ENCODE measurements at regions not wholly inside any gene's neighbourhood (a gene's known extent, or its start where the extent isn't known, plus 50 kb on each side); places are given as distances from the start of the nearest gene placed in this dataset.

DNA sequence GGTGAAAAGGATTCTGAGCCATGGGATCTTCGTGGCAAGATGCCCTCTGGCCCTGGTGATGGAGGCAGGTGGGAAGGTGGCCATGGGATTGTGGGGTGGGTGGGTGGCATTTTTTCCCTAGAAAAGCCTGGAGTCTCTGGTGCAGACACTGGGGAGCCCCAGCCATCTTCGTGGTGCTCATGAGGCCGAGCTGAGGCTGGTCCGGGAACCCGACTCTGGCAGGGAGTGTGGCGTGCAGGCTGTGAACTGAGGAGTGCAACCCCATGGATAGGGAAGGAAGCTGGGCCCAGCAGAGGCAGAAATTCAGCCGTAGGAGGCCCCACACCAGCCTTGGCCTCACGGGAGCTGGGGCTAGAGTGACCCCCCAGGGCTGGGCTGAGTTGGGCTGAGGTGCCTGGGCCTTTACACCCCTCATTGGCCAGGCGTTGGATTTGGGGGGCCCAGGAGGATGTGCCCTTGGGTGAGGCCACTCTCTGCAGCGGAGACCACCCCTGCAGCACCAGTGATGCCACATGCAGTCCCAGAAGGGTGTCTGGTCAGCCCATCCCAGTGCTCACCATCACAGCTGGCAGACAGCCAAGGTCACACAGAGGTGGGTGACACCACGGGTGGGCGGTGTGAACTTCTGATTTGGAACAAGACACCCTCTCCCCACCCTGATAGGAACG lies 115.6 kb upstream of the HDAC4 start:
- no peak for DNase-seq
- intact Hi-C loops (cut with DNase I): no loop called here

DNA sequence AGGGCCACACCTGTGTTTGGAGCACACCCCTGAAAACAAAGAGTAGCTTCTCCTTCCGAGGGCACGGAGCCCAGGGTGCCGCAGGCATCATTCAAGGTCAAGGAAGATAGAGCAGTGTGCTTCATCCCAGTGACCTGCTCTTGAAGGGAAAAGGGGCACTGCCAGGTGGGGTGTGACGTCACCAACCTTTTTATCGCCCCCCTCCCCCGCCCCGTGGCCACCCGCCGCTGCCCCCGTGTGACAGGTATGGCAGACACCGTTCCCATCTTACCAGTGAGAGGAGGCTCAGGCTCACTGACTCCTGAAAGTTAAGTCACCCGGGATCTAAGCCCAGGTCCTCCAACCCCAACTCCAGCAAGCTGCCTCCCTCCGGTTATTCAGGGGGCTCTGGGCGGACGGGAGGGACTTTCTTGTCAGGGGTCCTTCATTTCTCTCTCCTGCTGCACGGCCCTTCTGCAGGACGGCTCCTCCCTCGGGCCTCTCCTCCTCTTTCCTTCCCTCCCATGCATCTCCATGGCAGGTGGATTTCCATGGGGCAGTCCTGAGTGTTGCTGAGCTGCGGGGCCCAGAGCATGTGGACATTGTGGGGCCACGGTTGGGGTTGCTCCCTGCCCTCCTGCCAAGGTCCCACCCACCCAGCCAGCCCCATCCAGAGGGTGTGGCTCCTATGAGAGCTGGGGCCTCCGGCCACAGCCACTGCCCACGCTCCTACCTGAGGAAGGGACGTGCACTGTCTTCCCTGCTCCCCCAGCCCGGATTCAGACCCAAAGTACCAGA lies 114.1 kb upstream of the HDAC4 start:
- intact Hi-C loops (cut with DNase I): no loop called here
- DNase-seq: no peak

DNA sequence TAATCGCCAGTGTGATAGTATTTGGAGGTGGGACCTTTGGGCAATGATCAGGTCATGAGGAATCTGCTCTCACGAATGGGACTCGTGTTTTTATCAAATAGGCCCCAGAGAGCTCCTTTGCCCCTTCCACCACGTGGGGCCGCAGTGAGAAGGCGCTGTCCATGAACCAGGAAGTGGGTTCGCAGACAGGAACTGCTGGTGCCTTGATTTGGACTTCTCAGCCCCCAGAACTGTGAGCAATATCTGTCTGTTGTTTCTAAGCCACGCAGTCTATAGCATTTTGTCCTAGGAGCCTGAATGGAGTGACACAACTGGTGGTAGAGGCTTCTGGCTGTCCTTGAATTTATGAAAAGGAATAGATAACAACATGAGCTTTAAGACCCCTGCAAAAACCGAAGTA lies 111.2 kb upstream of the HDAC4 start:
- DNase-seq: no peak
- intact Hi-C loops (cut with DNase I): no loop called here

DNA sequence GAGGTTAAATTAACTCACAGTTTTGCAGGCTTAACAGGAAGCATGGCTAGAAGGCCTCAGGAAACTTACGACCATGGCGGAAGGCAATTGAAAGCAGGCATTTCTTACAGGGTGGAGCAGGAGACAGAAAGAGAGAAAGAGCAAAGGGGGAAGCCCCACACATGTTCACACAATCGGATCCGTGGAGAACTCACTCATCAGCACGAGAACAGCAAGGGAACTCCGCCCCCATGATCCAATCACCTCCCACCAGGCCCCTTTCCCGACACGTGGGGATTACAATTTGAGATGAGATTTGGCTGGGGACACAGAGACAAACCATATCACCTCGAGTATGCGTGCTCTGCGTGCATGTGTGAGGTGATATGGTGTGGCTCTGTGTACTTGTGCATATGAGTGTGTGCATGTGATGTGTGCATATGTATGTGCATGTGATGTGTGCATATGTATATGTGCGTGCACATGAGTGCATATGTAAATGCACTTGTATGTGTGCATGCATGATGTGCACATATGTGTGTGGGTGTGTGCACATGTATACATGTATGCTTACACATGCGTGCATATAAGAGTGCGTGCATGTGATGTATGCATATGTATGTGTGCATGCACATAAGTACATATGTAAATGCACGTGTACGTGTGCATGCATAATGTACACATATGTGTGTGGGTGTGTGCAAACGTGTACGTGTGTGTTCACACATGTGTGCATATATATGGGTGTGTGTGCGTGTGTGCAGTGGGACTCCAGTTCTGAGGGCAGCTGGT lies 108.7 kb upstream of the HDAC4 start:
- intact Hi-C loops (cut with DNase I): no loop called here
- DNase-seq: peak in 36 of 42 donors; percentile 24 to 76 (median 48)

DNA sequence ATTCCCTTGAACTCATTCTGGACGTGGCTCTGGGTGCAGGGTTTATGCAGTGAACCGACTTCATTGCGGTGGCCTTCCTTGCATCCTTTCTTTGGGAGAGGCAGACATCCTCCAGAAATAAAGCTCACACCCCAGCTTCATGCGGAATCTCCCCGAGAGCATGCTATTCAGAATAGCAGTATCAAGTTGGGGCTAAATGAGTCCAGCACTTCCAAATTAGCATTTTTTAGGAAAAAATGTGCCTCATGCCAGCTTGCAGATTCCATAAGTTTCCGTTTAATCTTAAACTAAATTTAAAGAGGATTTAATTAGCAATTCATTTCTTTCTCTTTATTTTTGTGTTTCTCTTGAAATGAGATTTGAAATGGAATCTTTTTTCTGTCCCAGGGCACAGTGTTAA lies 107.4 kb upstream of the HDAC4 start:
- intact Hi-C loops (cut with DNase I): no loop called here
- DNase-seq: no peak

DNA sequence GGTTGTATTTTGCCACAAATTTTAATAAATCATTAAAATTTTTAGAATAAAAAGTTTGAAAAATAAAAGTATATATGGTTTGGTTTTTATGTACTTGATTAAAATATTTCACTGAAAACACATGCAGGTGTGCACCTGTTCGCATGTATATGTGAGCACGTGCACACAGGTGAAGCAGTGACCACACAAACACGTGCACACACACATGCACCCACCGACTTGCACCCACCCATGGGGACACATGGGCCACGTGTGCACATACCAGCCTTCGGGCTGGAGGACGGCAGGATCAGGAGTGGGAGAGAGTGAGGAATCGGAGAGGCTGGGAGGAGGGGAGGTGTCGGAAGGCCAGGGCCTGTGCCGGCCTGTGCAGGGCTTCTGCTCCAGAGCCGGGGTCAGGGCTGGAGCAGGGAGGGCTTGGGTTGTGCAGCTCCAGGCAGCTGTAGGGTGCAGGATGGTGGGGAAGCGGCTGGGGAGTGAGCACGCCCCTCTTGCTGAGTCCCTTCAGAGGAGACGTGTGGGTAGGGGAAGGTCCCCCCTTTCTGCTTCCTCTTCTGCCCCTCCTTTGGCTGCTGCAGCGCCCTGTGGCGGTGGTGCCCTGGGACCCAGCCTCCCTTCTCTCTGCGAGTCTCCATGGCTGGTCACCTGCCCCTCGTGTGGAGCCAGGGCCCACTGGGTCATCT lies 106.9 kb upstream of the HDAC4 start:
- intact Hi-C loops (cut with DNase I): no loop called here
- DNase-seq: no peak

DNA sequence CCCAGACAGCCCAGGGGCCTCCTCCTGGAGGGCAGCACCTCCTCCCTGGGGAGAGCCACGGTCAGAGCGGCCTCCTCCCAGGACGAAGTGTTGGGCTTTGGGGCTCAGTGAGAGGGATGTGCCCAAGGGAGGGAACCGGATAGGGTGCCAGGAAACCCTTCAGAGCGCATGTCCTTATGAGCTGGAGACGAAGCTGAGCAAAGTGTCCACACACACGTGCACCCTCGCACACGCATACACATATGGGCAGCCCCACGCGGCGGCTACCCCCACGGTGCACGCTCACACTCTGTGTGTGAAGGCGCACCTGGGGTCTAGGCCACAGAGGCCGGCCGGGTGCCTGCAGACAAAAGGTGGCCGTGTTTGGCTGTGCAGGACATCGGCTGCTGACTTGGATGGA lies 106.1 kb upstream of the HDAC4 start:
- intact Hi-C loops (cut with DNase I): no loop called here
- no peak for DNase-seq

DNA sequence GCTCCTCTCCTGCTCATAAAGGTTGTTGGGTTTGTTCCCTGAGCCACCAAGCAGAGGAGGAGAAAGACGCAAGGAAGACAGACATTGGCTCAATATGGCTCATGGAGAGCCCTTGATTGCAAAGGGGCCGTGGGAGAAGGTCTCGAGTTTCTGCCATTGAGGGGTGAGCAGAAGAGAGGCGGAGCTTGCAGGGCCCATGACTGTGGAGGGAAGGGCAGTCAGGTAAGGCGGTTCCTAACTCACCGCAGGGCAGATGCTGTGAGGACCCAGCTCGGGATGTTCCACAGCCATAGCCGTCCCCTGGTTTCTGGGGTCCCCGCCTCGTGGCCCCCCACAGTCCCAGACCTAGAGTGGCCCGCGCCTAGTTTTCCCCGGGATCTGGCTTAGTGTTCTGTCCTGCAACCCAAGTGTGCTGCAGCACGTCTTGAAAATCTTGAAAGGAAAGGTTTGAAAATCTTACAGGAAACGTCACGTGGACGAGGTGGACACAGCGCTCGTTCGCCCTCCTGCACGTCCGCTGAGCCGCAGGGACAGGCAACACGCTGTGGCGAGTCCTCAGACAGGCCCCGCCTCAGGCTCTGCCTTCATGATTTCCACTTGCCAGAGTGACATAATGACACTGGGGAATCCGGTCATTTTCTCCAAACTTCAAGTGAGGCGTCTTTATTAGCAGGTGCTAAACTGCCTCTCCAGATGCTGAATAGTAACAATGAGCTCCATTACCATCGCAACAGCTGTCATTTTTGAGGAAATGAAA lies 105.5 kb upstream of the HDAC4 start:
- DNase-seq: no peak
- intact Hi-C loops (cut with DNase I): no loop called here

DNA sequence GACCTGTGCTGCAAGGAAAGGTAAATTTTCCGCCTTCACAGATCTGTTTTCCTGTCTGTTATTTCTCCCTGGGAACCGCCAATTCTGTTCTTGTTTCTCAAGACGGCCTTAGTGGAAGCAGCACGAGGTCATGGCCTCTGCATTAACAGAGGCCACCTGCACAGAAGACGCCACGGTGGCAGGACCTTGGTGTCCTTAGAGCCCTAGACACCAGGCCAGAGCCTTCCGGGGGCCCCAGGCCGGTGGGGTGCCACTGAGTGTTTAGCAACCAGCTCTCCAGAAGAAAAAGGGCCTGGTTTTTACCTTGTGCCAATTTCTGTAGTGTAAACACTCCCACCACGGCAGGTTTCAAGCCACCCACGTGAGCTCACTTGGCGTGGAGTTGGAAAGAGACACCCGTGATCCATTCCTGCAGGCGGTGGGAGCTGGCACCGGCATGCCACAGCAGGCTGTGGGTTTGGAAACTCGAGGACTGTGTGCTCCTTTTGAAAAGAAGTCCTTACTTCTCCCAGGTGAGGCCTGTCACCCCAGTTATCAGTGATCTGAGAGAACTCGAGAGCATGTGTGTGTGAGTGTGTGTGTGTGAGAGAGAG lies 103.9 kb upstream of the HDAC4 start:
- DNase-seq: no peak
- intact Hi-C loops (cut with DNase I): no loop called here

DNA sequence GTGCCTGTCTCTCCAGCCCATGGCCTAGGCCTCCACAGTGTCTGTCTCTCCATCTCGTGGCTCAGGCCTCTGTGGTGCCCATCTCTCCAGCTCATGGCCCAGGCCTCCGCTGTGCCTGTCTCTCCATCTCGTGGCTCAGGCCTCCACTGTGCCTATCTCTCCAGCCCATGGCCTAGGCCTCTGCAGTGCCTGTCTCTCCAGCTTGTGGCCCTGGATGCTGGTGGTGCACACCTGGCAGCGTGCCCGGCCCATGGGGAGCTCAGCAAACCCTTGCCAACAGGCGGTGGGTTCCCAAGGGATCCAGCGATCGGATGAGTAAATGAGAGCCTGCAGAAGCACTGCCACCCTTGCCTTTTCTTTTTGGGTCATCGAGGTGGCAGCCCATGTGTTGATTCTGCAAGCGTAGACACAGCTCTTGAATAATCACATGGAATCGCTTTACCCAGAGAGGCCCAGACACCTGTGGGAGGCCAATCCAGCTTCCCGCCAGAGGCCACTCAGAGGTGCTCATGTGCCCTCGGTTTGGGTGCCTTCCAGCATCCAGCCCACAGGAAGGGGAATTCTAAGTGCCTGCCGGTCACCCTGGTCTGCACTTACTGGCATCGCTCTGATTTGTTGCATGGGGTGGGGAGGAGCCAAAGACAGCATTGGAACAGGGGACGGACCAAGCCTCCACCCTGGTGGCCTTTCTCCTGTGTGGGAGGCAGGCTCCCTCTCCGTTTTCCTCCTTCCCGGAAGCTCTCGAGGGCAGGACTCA lies 101.8 kb upstream of the HDAC4 start:
- intact Hi-C loops (cut with DNase I): no loop called here
- peak in 2 of 42 donors; percentile 29 to 41 for DNase-seq

DNA sequence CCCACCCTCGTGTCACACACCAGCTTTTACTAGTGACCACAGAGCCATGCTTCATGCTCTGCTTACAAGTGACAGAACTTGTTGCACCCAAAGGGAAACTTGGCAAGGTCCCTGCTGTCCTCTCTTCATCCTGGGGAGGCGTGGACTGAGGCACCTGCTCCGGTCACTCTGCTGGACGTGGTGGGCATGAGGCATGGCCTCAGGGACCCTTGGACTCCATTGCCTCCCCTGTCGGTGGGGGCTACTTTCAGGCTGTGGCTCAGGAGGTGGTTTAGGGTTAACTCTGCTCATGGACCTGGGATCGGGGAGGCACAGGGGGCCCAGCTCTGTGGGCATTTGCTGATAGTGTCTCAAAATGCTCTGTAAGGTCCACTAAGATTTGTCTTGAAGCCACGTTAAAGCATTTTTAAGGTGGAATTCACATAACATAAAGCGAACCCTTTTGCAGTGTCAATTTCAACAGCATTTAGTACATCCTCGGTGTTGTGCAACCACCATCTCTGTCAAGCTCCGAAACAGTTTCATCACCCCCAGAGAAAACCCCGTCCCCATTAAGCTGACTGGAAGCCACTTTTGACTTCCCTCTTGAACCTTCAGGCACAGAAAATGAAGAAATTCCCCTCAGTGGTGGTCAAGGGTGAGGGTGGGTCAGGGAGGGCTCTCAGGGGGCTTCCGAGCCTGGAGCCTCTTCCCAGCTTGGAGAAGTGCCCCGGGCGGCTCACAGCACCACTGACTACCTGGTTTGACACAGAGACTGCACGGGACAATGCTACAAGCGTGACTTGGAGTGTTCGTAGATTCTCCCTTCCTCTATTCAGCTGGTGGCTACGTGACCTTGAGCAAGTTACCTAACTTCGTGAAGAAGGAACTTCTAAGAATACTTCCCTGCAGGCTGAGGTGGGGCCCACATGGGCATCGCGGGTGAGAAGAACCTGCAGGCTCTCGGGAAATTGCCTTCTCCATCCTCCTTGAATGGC lies 100.0 kb upstream of the HDAC4 start:
- peak in 6 of 42 donors; percentile 14 to 48 (median 18) for DNase-seq
- intact Hi-C loops (cut with DNase I): no loop called here

DNA sequence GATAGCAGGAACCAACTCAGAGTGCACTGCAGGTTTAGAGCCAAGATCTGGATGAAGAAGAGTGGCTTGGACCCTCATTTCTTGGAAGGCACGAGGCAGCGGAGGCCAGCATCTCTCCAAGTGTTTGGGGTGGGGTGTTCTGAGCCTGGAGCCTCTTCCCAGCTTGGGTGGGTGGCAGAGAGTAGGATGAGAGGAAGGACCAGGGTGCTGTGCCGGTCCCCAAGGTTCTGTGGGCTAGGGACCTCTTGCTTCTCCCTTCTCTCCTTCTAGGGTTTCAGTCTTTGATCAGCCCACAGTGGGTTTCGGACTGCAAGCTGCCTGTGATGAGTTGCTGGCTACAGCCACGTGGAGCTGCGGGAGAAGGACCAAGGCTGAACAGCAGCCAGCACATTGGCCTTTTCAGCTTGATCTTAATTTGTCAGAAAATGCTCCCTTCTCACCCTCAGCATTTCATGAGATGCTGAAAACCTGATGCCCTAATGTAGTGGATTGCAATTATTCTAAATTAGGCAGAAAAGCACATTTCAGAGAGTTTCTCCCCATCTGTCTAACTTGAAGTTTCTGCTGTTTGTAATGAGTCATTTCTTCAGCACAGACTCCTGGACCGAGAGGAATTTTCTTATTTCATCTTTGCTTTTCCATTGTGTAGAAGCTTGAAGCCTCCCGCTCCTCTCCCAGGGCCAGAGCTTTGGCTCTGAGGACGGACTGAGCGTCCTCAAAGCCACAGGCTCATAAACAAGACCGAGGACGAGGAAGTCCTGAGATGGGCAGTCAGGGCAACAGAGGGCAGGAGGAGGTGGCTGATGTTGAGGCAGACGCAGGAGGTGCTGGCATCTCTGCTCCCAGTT lies 99.1 kb upstream of the HDAC4 start:
- DNase-seq: peak in 8 of 42 donors; percentile 14 to 51 (median 28)
- intact Hi-C loops (cut with DNase I): no loop called here

DNA sequence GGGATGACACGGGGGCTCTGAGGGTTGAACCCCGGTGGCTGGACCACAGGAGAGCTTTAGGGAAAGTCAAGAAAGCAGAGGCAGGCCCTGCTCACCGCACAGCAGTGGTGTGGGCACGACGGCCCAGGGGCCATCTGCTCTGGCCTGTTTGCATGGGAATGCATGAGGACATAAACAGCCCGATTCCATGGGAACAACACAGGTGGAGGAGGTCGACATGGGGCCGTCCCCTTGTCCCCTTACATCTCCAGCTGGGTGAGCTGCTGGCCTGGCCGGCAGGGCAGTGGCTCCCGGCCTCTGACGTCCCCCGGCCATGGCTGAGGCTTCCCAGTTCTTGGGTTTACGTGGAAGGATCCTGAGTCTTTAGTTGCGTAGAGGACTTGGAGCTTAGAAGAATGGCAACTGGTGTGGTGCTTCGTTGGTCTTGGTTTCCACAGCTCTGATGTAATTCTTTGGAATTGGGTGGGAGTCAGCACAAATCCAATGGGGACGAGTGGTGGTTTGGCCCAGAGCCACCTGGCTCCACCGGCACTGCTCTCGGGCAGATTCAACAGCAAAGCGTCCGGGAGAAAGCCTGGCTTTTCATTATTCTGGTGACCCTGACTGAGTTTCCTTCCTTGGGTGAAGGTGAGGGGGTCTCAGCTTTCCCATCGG lies 98.3 kb upstream of the HDAC4 start:
- intact Hi-C loops (cut with DNase I): no loop called here
- peak in 1 of 42 donors; percentile 40 for DNase-seq

DNA sequence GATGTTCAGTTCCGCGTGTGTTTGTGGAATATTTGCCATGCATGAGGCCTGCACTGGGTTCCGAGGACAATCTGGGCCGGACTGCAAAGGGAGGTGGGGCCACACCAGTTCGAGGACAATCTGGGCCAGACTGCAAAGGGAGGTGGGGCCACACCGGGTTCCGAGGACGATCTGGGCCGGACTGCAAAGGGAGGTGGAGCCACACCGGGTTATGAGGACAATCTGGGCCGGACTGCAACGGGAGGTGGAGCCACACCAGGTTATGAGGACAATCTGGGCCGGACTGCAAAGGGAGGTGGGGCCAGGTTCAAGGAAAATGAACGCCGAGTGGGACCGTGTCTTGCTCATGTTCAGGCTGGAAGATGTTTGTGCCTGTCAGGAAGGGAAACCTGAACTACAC lies 97.8 kb upstream of the HDAC4 start:
- intact Hi-C loops (cut with DNase I): no loop called here
- DNase-seq: no peak

DNA sequence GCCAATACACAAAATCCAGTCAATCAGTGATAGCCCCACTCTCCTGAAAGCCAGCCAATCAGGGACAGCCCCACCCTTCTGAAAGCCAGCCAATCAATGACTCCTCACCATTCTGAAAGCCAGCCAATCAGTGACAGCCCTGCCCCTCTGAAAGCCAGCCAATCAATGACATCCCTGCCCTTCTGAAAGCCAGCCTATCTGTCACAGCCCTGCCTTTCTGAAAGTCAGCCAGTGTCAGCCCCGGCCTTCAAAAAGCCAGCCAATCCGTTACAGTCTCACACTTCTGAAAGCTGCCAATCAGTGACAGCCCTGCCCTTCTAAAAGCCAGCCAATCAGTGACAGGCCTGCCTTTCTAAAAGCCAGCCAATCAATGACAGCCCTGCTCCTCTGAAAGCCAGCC lies 95.9 kb upstream of the HDAC4 start:
- DNase-seq: peak in 7 of 42 donors; percentile 13 to 52 (median 26)
- intact Hi-C loops (cut with DNase I): no loop called here

All from head of caudate nucleus (tissue), 42 donors.